ENCODE measurements at regions not wholly inside any gene's neighbourhood (a gene's known extent, or its start where the extent isn't known, plus 50 kb on each side); places are given as distances from the start of the nearest gene placed in this dataset.

DNA sequence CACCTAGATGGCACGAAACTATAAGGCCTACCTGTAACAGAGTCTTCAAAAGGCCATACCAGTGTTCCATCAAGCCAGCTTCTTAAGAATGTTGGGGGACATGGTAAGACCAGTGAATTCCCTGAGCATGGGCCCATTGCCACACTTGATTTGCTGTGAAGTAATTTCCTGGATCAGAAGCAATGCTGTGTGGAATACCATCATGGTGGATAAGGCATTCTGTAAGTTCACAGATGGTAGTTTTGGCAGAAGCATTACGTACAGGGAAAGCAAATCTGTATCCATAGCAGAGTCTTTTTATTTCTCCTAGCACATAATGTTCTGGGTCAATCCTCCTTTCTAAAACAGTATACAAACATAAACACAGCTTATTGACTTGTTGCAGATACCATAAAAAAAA lies 89.1 kb upstream of the MAST4 start:
- no peak for DNase-seq (ENCODE audit: low read depth)
- no peak for TF ChIP-seq CTCF (IDR thresholded peaks at IDR 0.05; ENCODE audit: insufficient read depth, low read length)
- H3K4me3 ChIP-seq (ENCODE audit: low read depth, low read length): no peak overlapping the region

DNA sequence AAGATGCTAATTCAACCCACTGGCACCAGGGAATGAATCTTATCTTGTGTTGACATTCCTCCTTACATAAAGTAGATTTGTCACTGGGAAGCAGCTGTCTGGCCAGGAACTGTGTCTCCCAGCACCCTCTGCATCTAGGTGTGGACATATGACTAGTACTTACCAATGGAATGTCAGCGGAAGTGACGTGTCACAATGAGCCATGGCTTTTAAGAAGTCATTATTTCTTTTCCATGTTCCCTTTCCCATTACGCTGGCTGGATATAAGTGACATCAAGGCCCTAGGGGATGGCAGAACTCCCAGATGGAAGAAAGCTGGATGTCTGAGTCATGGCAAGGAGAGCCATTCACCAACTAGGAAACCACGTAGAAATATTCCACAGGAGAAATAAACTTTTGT lies 84.7 kb upstream of the MAST4 start:
- TF ChIP-seq CTCF (IDR thresholded peaks at IDR 0.05; ENCODE audit: insufficient read depth, low read length): no peak
- DNase-seq (ENCODE audit: low read depth): peak; percentile 4
- H3K4me3 ChIP-seq (ENCODE audit: low read depth, low read length): no peak overlapping the region

GRCh38 chr5:66513130-66513529 lies 83.1 kb upstream of the MAST4 start:
- no peak overlapping the region for H3K4me3 ChIP-seq (ENCODE audit: low read depth, low read length)
- TF ChIP-seq CTCF (IDR thresholded peaks at IDR 0.05; ENCODE audit: insufficient read depth, low read length): no peak
- DNase-seq (ENCODE audit: low read depth): no peak

DNA sequence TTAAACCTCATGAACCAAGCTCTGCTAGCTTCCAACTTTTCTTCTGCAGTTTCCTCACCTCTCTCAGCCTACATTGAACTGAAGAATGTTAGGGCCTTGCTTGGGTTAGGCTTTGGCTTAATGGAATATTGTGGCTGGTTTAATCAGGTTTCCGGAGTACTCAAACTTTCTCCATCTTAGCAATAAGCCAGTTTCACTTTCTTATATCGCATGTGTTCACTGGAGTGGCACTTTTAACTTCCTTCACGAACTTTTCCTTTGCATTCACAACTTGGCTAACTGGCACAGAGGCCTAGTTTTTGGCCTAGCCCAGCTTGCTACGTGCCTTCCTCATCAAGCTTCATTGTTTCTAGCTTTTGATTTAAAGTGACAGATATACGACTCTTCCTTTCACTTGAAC lies 81.0 kb upstream of the MAST4 start:
- no peak for DNase-seq (ENCODE audit: low read depth)
- H3K4me3 ChIP-seq (ENCODE audit: low read depth, low read length): no peak overlapping the region
- TF ChIP-seq CTCF (IDR thresholded peaks at IDR 0.05; ENCODE audit: insufficient read depth, low read length): no peak

GRCh38 chr5:66516550-66516949 lies 79.6 kb upstream of the MAST4 start:
- no peak for TF ChIP-seq CTCF (IDR thresholded peaks at IDR 0.05; ENCODE audit: insufficient read depth, low read length)
- no peak overlapping the region for H3K4me3 ChIP-seq (ENCODE audit: low read depth, low read length)
- no peak for DNase-seq (ENCODE audit: low read depth)

DNA sequence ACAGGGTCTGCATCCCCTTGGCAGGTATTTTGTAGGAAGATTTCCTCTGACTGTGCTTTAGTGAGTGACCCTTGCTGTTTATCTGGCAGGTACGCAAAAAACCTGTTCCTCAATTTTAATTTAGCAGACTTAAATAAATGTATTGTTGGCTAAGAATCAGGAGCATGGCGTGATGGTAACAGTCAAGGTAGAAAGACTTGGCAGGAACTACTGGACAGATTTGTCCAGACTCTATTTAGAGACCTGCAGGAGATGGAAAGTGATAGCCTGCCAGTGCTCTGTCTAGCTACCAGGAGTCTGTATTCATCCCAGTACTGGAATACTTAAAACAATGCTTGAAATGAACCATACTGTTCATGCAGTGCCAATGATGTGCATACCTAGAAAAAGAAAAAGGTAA lies 78.8 kb upstream of the MAST4 start:
- TF ChIP-seq CTCF (IDR thresholded peaks at IDR 0.05; ENCODE audit: insufficient read depth, low read length): no peak
- DNase-seq (ENCODE audit: low read depth): no peak
- H3K4me3 ChIP-seq (ENCODE audit: low read depth, low read length): no peak overlapping the region

GRCh38 chr5:66518052-66518451 lies 78.1 kb upstream of the MAST4 start:
- no peak for TF ChIP-seq CTCF (IDR thresholded peaks at IDR 0.05; ENCODE audit: insufficient read depth, low read length)
- no peak for DNase-seq (ENCODE audit: low read depth)
- no peak overlapping the region for H3K4me3 ChIP-seq (ENCODE audit: low read depth, low read length)

Data from fibroblast of the aortic adventitia (primary cell).